ENCODE measurements at regions not wholly inside any gene's neighbourhood (a gene's known extent, or its start where the extent isn't known, plus 50 kb on each side); places are given as distances from the start of the nearest gene placed in this dataset.

DNA sequence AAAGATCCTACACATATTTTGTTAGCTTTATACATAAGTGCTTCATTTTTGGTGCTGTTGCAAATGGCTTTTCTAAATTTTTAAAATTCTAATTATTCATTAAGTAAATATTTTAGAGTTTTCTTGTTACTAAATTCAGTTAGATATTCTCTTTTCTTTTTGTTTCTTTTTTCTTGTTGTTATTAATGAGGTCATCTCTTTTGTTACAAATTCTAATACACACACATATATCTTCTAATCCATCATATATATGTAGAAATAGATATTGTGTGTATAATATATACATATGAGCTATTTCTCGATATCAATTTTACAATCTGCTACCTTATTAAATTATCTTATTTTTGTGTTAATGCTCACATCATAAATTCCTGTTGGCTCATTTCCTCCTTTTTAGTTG is 255.9 kb downstream of the GALR1 start:
- TF ChIP-seq, protein P1, sequence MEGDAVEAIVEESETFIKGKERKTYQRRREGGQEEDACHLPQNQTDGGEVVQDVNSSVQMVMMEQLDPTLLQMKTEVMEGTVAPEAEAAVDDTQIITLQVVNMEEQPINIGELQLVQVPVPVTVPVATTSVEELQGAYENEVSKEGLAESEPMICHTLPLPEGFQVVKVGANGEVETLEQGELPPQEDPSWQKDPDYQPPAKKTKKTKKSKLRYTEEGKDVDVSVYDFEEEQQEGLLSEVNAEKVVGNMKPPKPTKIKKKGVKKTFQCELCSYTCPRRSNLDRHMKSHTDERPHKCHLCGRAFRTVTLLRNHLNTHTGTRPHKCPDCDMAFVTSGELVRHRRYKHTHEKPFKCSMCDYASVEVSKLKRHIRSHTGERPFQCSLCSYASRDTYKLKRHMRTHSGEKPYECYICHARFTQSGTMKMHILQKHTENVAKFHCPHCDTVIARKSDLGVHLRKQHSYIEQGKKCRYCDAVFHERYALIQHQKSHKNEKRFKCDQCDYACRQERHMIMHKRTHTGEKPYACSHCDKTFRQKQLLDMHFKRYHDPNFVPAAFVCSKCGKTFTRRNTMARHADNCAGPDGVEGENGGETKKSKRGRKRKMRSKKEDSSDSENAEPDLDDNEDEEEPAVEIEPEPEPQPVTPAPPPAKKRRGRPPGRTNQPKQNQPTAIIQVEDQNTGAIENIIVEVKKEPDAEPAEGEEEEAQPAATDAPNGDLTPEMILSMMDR (IDR thresholded peaks at IDR 0.05; ENCODE audit: low read depth, low read length): no peak
- TF ChIP-seq EZH2phosphoT487 (IDR thresholded peaks at IDR 0.05; ENCODE audit: low read depth): no peak
- H3K9me3 ChIP-seq (ENCODE audit: insufficient read depth, low read length): no peaks in the 10 kb centered on the region
- H3K79me2 ChIP-seq (ENCODE audit: low read length): no peaks in the 10 kb centered on the region
- no peak overlapping the region for H3K9ac ChIP-seq (ENCODE audit: low read length)
- H2AFZ ChIP-seq (ENCODE audit: low read depth, low read length): no peak overlapping the region
- no peak overlapping the region for H3K4me3 ChIP-seq (ENCODE audit: low read length)
- no peaks in the 10 kb centered on the region for H4K20me1 ChIP-seq (ENCODE audit: insufficient read depth, low read length)
- no peaks in the 10 kb centered on the region for H3K4me1 ChIP-seq (ENCODE audit: low read length)
- H3K36me3 ChIP-seq (replicated peaks; ENCODE audit: low read depth, low read length): no peaks in the 10 kb centered on the region
- H3K27ac ChIP-seq (ENCODE audit: low read length): no peak overlapping the region
- no peaks in the 10 kb centered on the region for H3K27me3 ChIP-seq (ENCODE audit: low read depth, low read length)
- H3K4me2 ChIP-seq (ENCODE audit: low read length): no peak overlapping the region

DNA sequence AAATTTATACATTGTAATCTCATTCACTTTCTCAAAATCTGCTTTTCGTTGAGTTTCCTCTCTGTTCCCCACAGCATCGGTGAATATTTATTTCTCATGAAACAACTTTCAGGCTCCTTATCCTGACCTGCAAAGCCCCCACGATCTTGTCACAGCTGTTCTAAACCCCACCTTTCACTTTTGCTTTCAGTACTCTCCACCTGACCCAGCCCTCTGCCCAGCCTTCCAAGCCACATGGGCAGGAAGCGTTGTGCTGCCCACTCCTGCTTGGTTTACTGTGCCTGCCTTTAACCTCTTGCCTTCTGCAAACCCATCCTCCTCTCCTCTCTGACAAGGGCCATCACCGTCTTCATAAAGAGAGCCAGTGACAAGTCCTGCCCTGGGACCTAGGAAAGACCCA is 262.5 kb downstream of the GALR1 start:
- H3K4me1 ChIP-seq (ENCODE audit: low read length): no peaks in the 10 kb centered on the region
- H3K9ac ChIP-seq (ENCODE audit: low read length): no peak overlapping the region
- no peaks in the 10 kb centered on the region for H3K36me3 ChIP-seq (replicated peaks; ENCODE audit: low read depth, low read length)
- no peaks in the 10 kb centered on the region for H3K9me3 ChIP-seq (ENCODE audit: insufficient read depth, low read length)
- H3K79me2 ChIP-seq (ENCODE audit: low read length): no peaks in the 10 kb centered on the region
- no peak overlapping the region for H2AFZ ChIP-seq (ENCODE audit: low read depth, low read length)
- H4K20me1 ChIP-seq (ENCODE audit: insufficient read depth, low read length): no peaks in the 10 kb centered on the region
- no peak overlapping the region for H3K4me3 ChIP-seq (ENCODE audit: low read length)
- H3K4me2 ChIP-seq (ENCODE audit: low read length): no peak overlapping the region
- TF ChIP-seq, protein P1 (IDR thresholded peaks at IDR 0.05; ENCODE audit: low read depth, low read length): no peak
- TF ChIP-seq EZH2phosphoT487 (IDR thresholded peaks at IDR 0.05; ENCODE audit: low read depth): no peak
- no peaks in the 10 kb centered on the region for H3K27me3 ChIP-seq (ENCODE audit: low read depth, low read length)
- H3K27ac ChIP-seq (ENCODE audit: low read length): no peak overlapping the region

DNA sequence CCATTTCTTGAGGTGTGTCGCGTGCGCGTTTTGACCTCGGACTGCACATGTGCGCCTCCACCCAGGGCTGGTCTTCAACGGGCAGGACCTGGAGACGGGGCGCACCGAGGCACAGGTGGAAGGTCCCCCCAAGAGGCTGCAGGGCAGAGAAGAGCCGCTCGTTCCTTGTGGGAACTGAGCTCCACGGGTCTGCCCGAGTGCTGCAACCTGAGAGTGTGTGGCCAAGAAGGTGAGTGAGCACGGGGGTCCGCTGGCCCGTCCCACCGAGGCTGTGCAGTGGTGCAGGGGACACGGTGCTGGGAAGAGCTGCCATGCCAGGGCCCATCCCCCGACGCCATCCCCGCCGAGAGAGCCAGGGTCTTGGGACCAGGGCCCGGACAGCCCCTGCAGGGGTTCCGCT is 268.3 kb downstream of the GALR1 start:
- Histone ChIP-seq H3K27me3 (ENCODE audit: low read depth, low read length) (no peaks in the 10 kb centered on the region), H4K20me1 (ENCODE audit: insufficient read depth, low read length) (no peaks in the 10 kb centered on the region)

DNA sequence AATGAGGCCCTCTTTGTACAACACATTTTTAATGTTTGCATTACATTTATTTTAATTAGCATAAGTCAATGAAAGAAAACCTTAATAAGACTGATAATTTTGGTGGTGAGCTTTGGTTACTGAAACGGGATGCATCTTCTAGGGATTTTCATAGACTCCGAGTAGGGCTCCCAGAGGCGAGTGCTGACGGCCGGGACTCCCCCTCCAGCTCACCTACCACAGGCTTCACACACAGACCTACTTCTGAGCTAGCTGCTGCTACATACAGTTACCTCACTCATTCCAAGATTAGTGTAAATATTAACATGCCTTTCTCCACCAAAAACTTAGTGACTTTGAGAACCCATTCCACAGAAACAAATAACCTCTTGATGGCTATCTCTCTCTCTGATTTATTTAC is 271.1 kb downstream of the GALR1 start:
- no peak overlapping the region for H3K4me3 ChIP-seq (ENCODE audit: low read length)
- H3K4me2 ChIP-seq (ENCODE audit: low read length): no peak overlapping the region
- no peak overlapping the region for H3K9ac ChIP-seq (ENCODE audit: low read length)
- no peak for TF ChIP-seq EZH2phosphoT487 (IDR thresholded peaks at IDR 0.05; ENCODE audit: low read depth)
- TF ChIP-seq, protein P1 (IDR thresholded peaks at IDR 0.05; ENCODE audit: low read depth, low read length): no peak
- H3K27ac ChIP-seq (ENCODE audit: low read length): no peak overlapping the region
- H2AFZ ChIP-seq (ENCODE audit: low read depth, low read length): no peak overlapping the region
- no peaks in the 10 kb centered on the region for H3K27me3 ChIP-seq (ENCODE audit: low read depth, low read length)
- no peaks in the 10 kb centered on the region for H3K9me3 ChIP-seq (ENCODE audit: insufficient read depth, low read length)
- no peaks in the 10 kb centered on the region for H3K36me3 ChIP-seq (replicated peaks; ENCODE audit: low read depth, low read length)
- no peaks in the 10 kb centered on the region for H4K20me1 ChIP-seq (ENCODE audit: insufficient read depth, low read length)
- peaks cover 3% of the 10 kb centered on the region; the same call in 1 of the 2 replicates for H3K4me1 ChIP-seq (ENCODE audit: low read length)
- H3K79me2 ChIP-seq (ENCODE audit: low read length): no peaks in the 10 kb centered on the region

More for the DNA sequence above, 268.3 kb downstream of the GALR1 start:
- H3K79me2 ChIP-seq (ENCODE audit: low read length): no peaks in the 10 kb centered on the region
- H3K4me2 ChIP-seq (ENCODE audit: low read length): no peak overlapping the region
- H3K9me3 ChIP-seq (ENCODE audit: insufficient read depth, low read length): no peaks in the 10 kb centered on the region
- no peaks in the 10 kb centered on the region for H3K4me1 ChIP-seq (ENCODE audit: low read length)
- TF ChIP-seq, protein P1 (IDR thresholded peaks at IDR 0.05; ENCODE audit: low read depth, low read length): no peak
- no peak for TF ChIP-seq EZH2phosphoT487 (IDR thresholded peaks at IDR 0.05; ENCODE audit: low read depth)
- H3K9ac ChIP-seq (ENCODE audit: low read length): no peak overlapping the region
- no peak overlapping the region for H3K27ac ChIP-seq (ENCODE audit: low read length)
- no peaks in the 10 kb centered on the region for H3K36me3 ChIP-seq (replicated peaks; ENCODE audit: low read depth, low read length)
- H3K4me3 ChIP-seq (ENCODE audit: low read length): no peak overlapping the region
- no peak overlapping the region for H2AFZ ChIP-seq (ENCODE audit: low read depth, low read length)
